Esophagus muscularis mucosa (tissue), 4 donors: ENCODE measurements at regions not wholly inside any gene's neighbourhood (a gene's known extent, or its start where the extent isn't known, plus 50 kb on each side); places are given as distances from the start of the nearest gene placed in this dataset.

Experiments used
- DNase-seq: peaks from one replicate; pipeline ENCODE4 v3.0.0-alpha.2; 2017; ENCODE audit errors: extremely low spot score
- H3K27ac ChIP-seq, 4 donors: fragments of 200-600 bp; sonication (generic); replicated peaks in 1 of 4; 1 replicate in 3 of 4; 2 replicates in 1 of 4; pipeline ENCODE4 v1.5.1; 2016 to 2019; ENCODE audit warnings: mild to moderate bottlenecking in 1 of 4
- H3K27me3 ChIP-seq, 4 donors: fragments of 200-600 bp; sonication (generic); one replicate each; pipeline versions ENCODE4 v1.5.1 to v1.6.0; 2016 to 2019
- H3K36me3 ChIP-seq, 4 donors: fragments of 200-600 bp; sonication (generic); one replicate each; pipeline ENCODE4 v1.5.1; 2016 to 2019
- H3K4me1 ChIP-seq, 4 donors: fragments of 200-600 bp; sonication (generic); one replicate each; pipeline ENCODE4 v1.5.1; 2016 to 2019
- H3K4me3 ChIP-seq, 4 donors: fragments of 200-600 bp; sonication (generic); 1 replicate in 2 of 4; 2 replicates in 2 of 4; pipeline ENCODE4 v1.5.1; 2016 to 2019; ENCODE audit warnings: mild to moderate bottlenecking in 4 of 4, moderate library complexity in 1 of 4
- H3K9me3 ChIP-seq, 4 donors: fragments of 200-600 bp; sonication (generic); 1 replicate in 3 of 4; 2 replicates in 1 of 4; pipeline ENCODE4 v1.5.1; 2016 to 2019
- EP300 ChIP-seq: sonication (generic); formaldehyde crosslinking; IDR thresholded peaks from one replicate; pipeline ENCODE4 v1.6.1; 2017; ENCODE audit warnings: antibody characterized with exemption
- POLR2A ChIP-seq: fragments of 450-650 bp; IDR thresholded peaks from one replicate; pipeline ENCODE4 v1.6.1; 2017; ENCODE audit warnings: antibody characterized with exemption, moderate library complexity, mild to moderate bottlenecking, low read depth
- POLR2AphosphoS5 ChIP-seq, 2 donors: sonication (generic); formaldehyde crosslinking; IDR thresholded peaks; one replicate each; pipeline ENCODE4 v1.6.1; 2017; ENCODE audit warnings: antibody characterized with exemption in 2 of 2
- WGBS: methylation state at CpG from one replicate; pipeline ENCODE4 v1.1.5; 2018; 5-methylcytosine and 5-hydroxymethylcytosine counted together
- intact Hi-C: fragments of 100-400 bp; cut with DNase I; formaldehyde crosslinking; loops from one replicate; pipeline ENCODE4 v1.15.1; 2023
- TF ChIP-seq, protein P1 (sequence below), 3 experiments: fragments of 200-600 bp in 2 of 3; fragments of 450-650 bp in 1 of 3; sonication (generic) in 2 of 3; IDR thresholded peaks; one replicate each; pipeline ENCODE4 v1.5.1; 2017 to 2019; ENCODE audit warnings: antibody characterized with exemption in 3 of 3, mild to moderate bottlenecking in 2 of 3, moderate library complexity in 1 of 3

DNA sequence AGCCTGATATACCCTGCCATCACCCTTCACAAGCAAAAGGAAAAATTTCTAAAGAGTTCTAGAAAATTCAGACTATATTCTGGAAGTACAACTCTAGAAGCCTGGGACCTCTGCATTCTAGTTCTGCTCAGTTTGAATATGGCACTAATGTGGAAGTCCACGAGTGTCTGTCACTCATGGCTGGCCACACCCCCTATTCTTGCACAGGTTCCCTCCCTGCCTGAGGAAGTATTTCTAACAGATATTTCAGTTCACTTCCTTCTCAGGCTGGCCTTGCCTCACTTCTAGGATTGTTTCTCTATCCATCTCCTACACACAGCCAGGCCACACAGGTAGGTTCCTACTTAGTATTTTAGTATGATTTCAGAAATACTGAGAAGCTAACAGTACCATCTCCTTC is 67.4 kb downstream of the PHLDA1 start:
- no peaks in the 10 kb centered on the region for H3K27me3 ChIP-seq
- WGBS = 93% methylated on average over 1 of the region's 1 CpG
- H3K36me3 ChIP-seq = no peaks in the 10 kb centered on the region
- no peak for DNase-seq
- TF ChIP-seq EP300 (no peak), POLR2AphosphoS5 (IDR thresholded peaks at IDR 0.05) (no peak), POLR2A (no peak)
- TF ChIP-seq, protein P1, sequence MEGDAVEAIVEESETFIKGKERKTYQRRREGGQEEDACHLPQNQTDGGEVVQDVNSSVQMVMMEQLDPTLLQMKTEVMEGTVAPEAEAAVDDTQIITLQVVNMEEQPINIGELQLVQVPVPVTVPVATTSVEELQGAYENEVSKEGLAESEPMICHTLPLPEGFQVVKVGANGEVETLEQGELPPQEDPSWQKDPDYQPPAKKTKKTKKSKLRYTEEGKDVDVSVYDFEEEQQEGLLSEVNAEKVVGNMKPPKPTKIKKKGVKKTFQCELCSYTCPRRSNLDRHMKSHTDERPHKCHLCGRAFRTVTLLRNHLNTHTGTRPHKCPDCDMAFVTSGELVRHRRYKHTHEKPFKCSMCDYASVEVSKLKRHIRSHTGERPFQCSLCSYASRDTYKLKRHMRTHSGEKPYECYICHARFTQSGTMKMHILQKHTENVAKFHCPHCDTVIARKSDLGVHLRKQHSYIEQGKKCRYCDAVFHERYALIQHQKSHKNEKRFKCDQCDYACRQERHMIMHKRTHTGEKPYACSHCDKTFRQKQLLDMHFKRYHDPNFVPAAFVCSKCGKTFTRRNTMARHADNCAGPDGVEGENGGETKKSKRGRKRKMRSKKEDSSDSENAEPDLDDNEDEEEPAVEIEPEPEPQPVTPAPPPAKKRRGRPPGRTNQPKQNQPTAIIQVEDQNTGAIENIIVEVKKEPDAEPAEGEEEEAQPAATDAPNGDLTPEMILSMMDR (IDR thresholded peaks at IDR 0.05) = no peak
- no peaks in the 10 kb centered on the region for H3K9me3 ChIP-seq
- H3K27ac ChIP-seq = no peak overlapping the region
- intact Hi-C loops = no loop called here
- no peak overlapping the region for H3K4me3 ChIP-seq
- H3K4me1 ChIP-seq = peaks cover 0 to 12% (median 2%) of the 10 kb centered on the region in 4 donors

DNA sequence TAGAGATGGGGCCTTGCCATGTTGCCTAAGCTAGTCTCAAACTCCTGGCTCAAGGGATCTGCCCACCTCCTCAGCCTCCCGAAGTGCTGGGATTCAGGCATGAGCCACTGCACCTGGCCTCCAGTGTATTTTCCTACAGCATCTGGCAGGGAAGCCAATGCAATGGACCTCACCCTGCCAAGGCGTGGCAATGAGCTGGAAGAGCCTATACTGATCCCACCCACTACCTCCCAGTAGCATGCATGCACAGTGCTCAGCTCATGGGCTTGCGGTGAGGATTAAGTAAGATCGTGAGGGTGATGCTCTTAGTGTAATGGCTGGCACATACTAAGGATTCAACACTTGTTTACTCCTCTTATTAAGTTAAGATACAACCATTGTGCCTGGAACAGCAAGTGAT is 69.7 kb downstream of the PHLDA1 start:
- Histone ChIP-seq H3K27ac (no peak overlapping the region), H3K9me3 (no peaks in the 10 kb centered on the region), H3K4me3 (no peak overlapping the region), H3K4me1 (peaks cover 0 to 13% (median 2%) of the 10 kb centered on the region in 4 donors), H3K36me3 (no peaks in the 10 kb centered on the region), H3K27me3 (no peaks in the 10 kb centered on the region)
- no peak for DNase-seq
- WGBS = 97% methylated on average over 4 of the region's 4 CpGs
- intact Hi-C loops = no loop called here
- no peak for TF ChIP-seq POLR2AphosphoS5 (IDR thresholded peaks at IDR 0.05)
- TF ChIP-seq, protein P1 (IDR thresholded peaks at IDR 0.05) = no peak

DNA sequence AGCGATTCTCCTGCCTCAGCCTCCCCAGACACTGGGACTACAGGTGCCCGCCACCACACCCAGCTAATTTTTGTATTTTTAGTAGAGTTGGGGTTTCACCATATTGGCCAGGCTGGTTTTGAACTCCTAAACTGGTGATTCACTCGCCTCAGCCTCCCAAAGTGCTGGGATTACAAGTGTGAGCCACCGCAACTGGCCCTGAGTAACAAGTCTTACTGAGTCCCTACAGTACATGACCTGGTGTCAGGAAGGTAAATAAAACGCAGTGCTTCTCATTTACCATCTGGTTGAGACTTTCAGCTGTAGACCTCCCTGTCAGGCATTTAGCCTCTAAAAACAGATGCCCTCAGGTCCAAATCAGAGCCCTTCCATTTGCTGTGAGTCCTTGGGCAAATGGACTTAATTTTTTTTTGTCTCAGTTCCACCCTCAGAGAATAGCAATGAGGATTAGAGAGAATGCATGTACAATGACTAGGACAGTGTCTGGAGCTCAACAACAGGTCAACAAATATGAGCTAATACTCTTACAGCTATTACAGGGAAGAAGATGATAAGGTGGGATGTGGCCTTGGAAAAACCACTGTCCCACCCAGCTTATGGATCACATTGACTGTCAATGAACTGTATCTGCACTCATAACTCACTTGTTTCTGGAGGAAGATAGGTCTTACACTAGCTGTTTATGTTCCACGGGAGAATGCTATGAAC is 70.5 kb downstream of the PHLDA1 start:
- Histone ChIP-seq H3K27ac (no peak overlapping the region), H3K4me3 (no peak overlapping the region), H3K36me3 (no peaks in the 10 kb centered on the region), H3K4me1 (peaks cover 0 to 13% (median 2%) of the 10 kb centered on the region in 4 donors), H3K9me3 (no peaks in the 10 kb centered on the region), H3K27me3 (no peaks in the 10 kb centered on the region)
- intact Hi-C loops = no loop called here
- WGBS = 98% methylated on average over 6 of the region's 6 CpGs
- TF ChIP-seq EP300 (no peak), POLR2A (no peak), POLR2AphosphoS5 (IDR thresholded peaks at IDR 0.05) (no peak)
- TF ChIP-seq, protein P1 (IDR thresholded peaks at IDR 0.05) = no peak
- DNase-seq = no peak

DNA sequence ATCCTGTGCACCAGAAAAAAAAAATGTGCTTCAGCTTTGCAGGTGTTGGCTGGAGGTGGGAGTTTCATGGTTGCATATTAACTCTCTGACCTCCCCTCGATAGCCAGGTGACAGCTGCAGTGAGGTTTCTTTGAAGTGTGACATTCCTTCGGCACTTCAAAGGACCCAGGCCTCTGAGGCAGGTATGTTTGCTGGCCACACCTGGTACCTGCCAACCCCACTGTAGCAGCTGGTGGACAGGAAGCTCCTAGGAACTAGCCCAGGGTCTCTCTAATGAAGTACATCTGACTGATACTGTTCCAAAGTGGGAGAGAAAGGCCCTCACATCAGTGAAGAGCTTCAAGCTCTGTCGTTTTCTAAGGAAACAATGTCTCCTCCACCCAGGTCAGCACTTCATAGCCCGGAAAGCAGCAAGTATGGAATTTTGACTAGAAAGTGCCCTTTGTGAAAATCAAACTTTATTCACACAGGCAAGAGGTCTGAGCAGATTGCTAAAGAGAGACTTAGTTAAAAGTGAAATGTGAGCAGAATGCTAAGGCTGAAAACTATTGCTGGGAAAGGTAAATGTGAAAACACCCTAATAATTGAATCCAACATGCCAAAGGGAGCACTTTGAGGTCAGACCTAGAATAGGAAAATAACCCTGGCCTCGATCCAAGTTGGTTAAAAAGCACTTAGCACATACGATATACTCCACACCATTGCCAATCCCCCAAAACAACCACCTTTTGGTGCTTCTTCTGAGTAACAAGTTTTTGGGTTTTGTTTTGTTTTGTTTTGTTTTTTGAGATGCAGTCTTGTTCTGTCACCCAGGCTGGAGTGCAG is 71.3 kb downstream of the PHLDA1 start:
- intact Hi-C loops = no loop called here
- 74% methylated on average over 6 of the region's 6 CpGs for WGBS

More for the DNA sequence above, 71.3 kb downstream of the PHLDA1 start:
- H3K9me3 ChIP-seq = no peaks in the 10 kb centered on the region
- TF ChIP-seq POLR2AphosphoS5 (IDR thresholded peaks at IDR 0.05) (no peak), POLR2A (no peak), EP300 (no peak)
- TF ChIP-seq, protein P1 (IDR thresholded peaks at IDR 0.05) = no peak
- DNase-seq = no peak
- H3K27ac ChIP-seq = no peak overlapping the region
- H3K27me3 ChIP-seq = no peaks in the 10 kb centered on the region
- H3K4me1 ChIP-seq = peaks cover 0 to 13% (median 2%) of the 10 kb centered on the region in 4 donors
- no peak overlapping the region for H3K4me3 ChIP-seq
- H3K36me3 ChIP-seq = no peaks in the 10 kb centered on the region
